ENCODE measurements at regions not wholly inside any gene's neighbourhood (a gene's known extent, or its start where the extent isn't known, plus 50 kb on each side); places are given as distances from the start of the nearest gene placed in this dataset.

GRCh38 chr13:85255978-85256377 lies 543.2 kb downstream of the SLITRK6 start:
- TF ChIP-seq CTCF (conservative IDR thresholded peaks at IDR 0.05; ENCODE audit: low read depth, low read length), result no peak
- no peak for TF ChIP-seq EZH2 (IDR thresholded peaks at IDR 0.05; ENCODE audit: borderline replicate concordance, low read depth, low read length, poor library complexity, severe bottlenecking)
